ENCODE measurements at regions not wholly inside any gene's neighbourhood (a gene's known extent, or its start where the extent isn't known, plus 50 kb on each side); places are given as distances from the start of the nearest gene placed in this dataset.

DNA sequence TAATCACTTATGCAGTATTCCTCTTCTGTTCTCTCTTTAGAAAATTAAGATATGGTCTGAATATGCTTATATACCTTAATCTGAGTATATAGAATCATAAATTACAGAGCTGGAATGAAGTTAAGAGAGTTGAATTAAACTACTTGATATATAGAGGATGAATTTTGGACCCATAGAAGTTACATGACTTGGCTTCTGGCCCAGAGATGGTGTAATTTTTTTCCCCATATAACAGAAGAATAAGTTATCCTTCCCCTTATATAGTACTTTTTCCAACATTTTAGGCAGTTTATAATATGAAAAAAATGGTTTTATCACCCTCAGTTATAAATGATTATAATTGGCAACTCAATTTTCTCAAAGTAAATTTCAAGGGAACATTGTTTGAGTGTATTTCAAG is 616.3 kb downstream of the TBC1D4 start:
- intact Hi-C loops (cut with micrococcal nuclease): no loop called here
- Mint-ChIP-seq H3K36me3 (no peaks in the 10 kb centered on the region), H3K4me1 (ENCODE audit: low read depth) (no peaks in the 10 kb centered on the region), H3K27ac (no peak overlapping the region), H3K27me3 (no peaks in the 10 kb centered on the region), H3K9me3 (peaks cover 8% of the 10 kb centered on the region), H3K4me3 (no peak overlapping the region)
- CTCF ChIA-PET: no interaction called here
- POLR2A ChIA-PET: no interaction called here
- DNase-seq: no peak

GRCh38 chr13:74860789-74861188 is 621.2 kb downstream of the TBC1D4 start:
- POLR2A ChIA-PET: no interaction called here

GRCh38 chr13:74850893-74851292 is 631.1 kb downstream of the TBC1D4 start:
- Mint-ChIP-seq H3K36me3 (no peaks in the 10 kb centered on the region), H3K4me1 (ENCODE audit: low read depth) (no peaks in the 10 kb centered on the region), H3K9me3 (peaks cover 7% of the 10 kb centered on the region), H3K27me3 (peaks cover 6% of the 10 kb centered on the region), H3K4me3 (no peak overlapping the region), H3K27ac (no peak overlapping the region)
- ChIA-PET CTCF (no interaction called here), POLR2A (no interaction called here)
- DNase-seq: no peak
- intact Hi-C loops (cut with micrococcal nuclease): no loop called here

More at GRCh38 chr13:74860789-74861188, 621.2 kb downstream of the TBC1D4 start:
- H3K27me3 Mint-ChIP-seq: peaks cover 9% of the 10 kb centered on the region
- no peak overlapping the region for H3K4me3 Mint-ChIP-seq
- intact Hi-C loops (cut with micrococcal nuclease): no loop called here
- CTCF ChIA-PET: no interaction called here
- no peak for DNase-seq
- H3K9me3 Mint-ChIP-seq: peaks cover 8% of the 10 kb centered on the region
- H3K36me3 Mint-ChIP-seq: peaks cover 3% of the 10 kb centered on the region
- H3K4me1 Mint-ChIP-seq (ENCODE audit: low read depth): no peaks in the 10 kb centered on the region
- H3K27ac Mint-ChIP-seq: no peak overlapping the region

DNA sequence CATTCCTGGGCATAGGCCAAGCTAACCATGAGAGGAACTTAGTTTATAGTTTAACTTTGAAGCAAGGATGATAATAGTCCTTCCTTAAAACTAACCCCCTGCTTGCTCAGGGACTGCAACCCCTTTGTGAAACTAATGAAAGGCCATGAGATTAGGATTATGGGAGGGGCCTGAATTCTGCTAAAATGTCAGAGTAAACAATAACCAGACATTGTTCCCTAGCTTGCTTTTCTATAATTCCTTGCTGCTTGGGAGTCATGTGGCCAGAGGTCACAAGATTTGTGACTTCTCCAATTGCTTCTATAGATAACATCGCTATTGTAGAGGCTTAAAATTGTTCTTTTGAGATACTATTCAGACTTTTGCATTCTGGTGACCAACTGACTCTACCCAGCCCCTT is 634.0 kb downstream of the TBC1D4 start:
- Mint-ChIP-seq H3K9me3 (no peaks in the 10 kb centered on the region), H3K4me3 (no peak overlapping the region), H3K4me1 (ENCODE audit: low read depth) (no peaks in the 10 kb centered on the region), H3K36me3 (no peaks in the 10 kb centered on the region), H3K27me3 (peaks cover 4% of the 10 kb centered on the region), H3K27ac (no peak overlapping the region)
- intact Hi-C loops (cut with micrococcal nuclease): no loop called here
- CTCF ChIA-PET: no interaction called here
- POLR2A ChIA-PET: no interaction called here
- DNase-seq: no peak

DNA sequence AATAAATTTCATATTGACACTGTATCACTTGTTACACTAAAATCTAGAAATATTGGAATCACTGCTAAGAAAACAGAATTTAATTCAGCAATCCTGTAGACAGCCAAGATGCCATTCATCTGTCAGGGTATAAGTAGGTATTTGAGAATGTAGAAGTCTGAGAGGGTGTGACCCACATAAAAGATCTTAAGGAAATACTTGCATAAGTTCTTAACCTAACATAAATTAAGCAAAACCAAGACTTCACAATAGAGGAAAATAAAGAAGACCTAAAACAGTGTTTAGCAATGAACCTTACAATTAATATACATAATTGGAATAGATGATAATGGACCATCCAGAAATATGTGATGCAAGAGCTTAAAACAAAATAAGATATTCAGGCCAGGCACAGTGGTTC is 636.2 kb downstream of the TBC1D4 start:
- POLR2A ChIA-PET: no interaction called here
- Mint-ChIP-seq H3K9me3 (no peaks in the 10 kb centered on the region), H3K36me3 (no peaks in the 10 kb centered on the region), H3K27ac (no peak overlapping the region), H3K27me3 (peaks cover 4% of the 10 kb centered on the region), H3K4me3 (no peak overlapping the region), H3K4me1 (ENCODE audit: low read depth) (no peaks in the 10 kb centered on the region)
- DNase-seq: no peak
- intact Hi-C loops (cut with micrococcal nuclease): no loop called here
- CTCF ChIA-PET: no interaction called here

GRCh38 chr13:74841651-74842050 is 640.3 kb downstream of the TBC1D4 start:
- intact Hi-C loops (cut with micrococcal nuclease): no loop called here
- POLR2A ChIA-PET: no interaction called here
- Mint-ChIP-seq H3K4me1 (ENCODE audit: low read depth) (no peaks in the 10 kb centered on the region), H3K27ac (no peak overlapping the region), H3K27me3 (peaks cover 3% of the 10 kb centered on the region), H3K36me3 (no peaks in the 10 kb centered on the region), H3K4me3 (no peak overlapping the region), H3K9me3 (no peaks in the 10 kb centered on the region)
- CTCF ChIA-PET: no interaction called here
- no peak for DNase-seq

- CTCF ChIA-PET: no interaction called here
- POLR2A ChIA-PET: no interaction called here
Measured at GRCh38 chr13:74841123-74841522, 640.8 kb downstream of the TBC1D4 start.

DNA sequence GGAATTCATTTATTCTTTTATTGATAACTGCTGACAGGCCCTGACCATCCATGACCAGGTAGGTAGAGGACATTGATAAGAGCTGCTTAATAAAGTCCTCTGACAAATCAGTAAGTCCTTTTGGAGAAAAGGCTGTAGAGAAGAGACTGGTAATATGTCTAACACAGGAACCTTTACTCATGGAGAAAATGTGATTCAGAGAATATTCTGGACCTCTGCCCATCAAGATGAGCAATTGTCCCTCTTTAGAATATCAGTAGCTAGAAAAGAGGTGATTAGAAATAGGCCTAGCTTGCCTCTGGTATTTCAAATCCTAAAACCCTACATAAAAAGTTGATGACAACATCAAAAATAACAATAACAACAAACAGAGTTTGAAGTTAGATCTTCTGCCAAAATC is 642.3 kb downstream of the TBC1D4 start:
- Mint-ChIP-seq H3K4me1 (ENCODE audit: low read depth) (no peaks in the 10 kb centered on the region), H3K9me3 (no peaks in the 10 kb centered on the region), H3K27ac (no peak overlapping the region), H3K36me3 (no peaks in the 10 kb centered on the region), H3K4me3 (no peak overlapping the region), H3K27me3 (peaks cover 3% of the 10 kb centered on the region)
- CTCF ChIA-PET: no interaction called here
- DNase-seq: no peak
- POLR2A ChIA-PET: no interaction called here
- intact Hi-C loops (cut with micrococcal nuclease): no loop called here

More at GRCh38 chr13:74841123-74841522, 640.8 kb downstream of the TBC1D4 start:
- no peaks in the 10 kb centered on the region for H3K36me3 Mint-ChIP-seq
- DNase-seq: no peak
- no peak overlapping the region for H3K27ac Mint-ChIP-seq
- H3K4me3 Mint-ChIP-seq: no peak overlapping the region
- H3K9me3 Mint-ChIP-seq: no peaks in the 10 kb centered on the region
- peaks cover 3% of the 10 kb centered on the region for H3K27me3 Mint-ChIP-seq
- H3K4me1 Mint-ChIP-seq (ENCODE audit: low read depth): no peaks in the 10 kb centered on the region
- intact Hi-C loops (cut with micrococcal nuclease): no loop called here

DNA sequence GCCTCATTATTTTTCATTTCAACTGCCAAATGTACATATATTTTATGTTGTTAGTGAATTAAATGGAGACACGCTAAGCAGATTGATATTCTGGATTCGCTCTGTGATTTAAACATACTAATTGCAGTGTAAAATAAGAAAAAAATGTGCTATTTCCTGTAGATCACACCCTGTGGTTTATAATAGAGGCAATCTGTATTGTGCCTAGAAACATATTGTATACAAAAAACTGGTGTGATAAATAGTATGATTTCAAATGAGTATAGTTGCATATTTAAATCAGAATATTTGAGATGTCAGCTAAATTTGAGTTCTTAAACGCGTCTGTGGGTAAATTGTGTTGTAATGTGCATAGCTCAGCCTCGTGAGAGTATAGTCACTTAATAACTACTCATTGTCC is 643.9 kb downstream of the TBC1D4 start:
- POLR2A ChIA-PET: no interaction called here
- H3K9me3 Mint-ChIP-seq: no peaks in the 10 kb centered on the region
- H3K36me3 Mint-ChIP-seq: no peaks in the 10 kb centered on the region
- DNase-seq: no peak
- no peak overlapping the region for H3K27ac Mint-ChIP-seq
- intact Hi-C loops (cut with micrococcal nuclease): no loop called here
- peaks cover 3% of the 10 kb centered on the region for H3K27me3 Mint-ChIP-seq
- H3K4me1 Mint-ChIP-seq (ENCODE audit: low read depth): no peaks in the 10 kb centered on the region
- CTCF ChIA-PET: interaction anchor here (0.6 kb wide), 1 partner anchor 16 kb away, joined by 3 read pairs; no protein-coding TSS in a partner anchor
- no peak overlapping the region for H3K4me3 Mint-ChIP-seq

GRCh38 chr13:74836628-74837027 is 645.3 kb downstream of the TBC1D4 start:
- POLR2A ChIA-PET: no interaction called here
- Mint-ChIP-seq H3K36me3 (no peaks in the 10 kb centered on the region), H3K4me1 (ENCODE audit: low read depth) (no peaks in the 10 kb centered on the region), H3K9me3 (no peaks in the 10 kb centered on the region), H3K4me3 (no peak overlapping the region), H3K27ac (no peak overlapping the region), H3K27me3 (no peaks in the 10 kb centered on the region)
- no peak for DNase-seq
- intact Hi-C loops (cut with micrococcal nuclease): no loop called here
- CTCF ChIA-PET: no interaction called here

GRCh38 chr13:74835579-74835978 is 646.4 kb downstream of the TBC1D4 start:
- CTCF ChIA-PET: no interaction called here
- no peak overlapping the region for H3K27ac Mint-ChIP-seq
- POLR2A ChIA-PET: no interaction called here

GRCh38 chr13:74825938-74826246 is 656.1 kb downstream of the TBC1D4 start:
- Mint-ChIP-seq H3K4me1 (ENCODE audit: low read depth) (no peaks in the 10 kb centered on the region), H3K4me3 (no peak overlapping the region), H3K36me3 (no peaks in the 10 kb centered on the region), H3K9me3 (no peaks in the 10 kb centered on the region), H3K27ac (no peak overlapping the region), H3K27me3 (no peaks in the 10 kb centered on the region)
- intact Hi-C loops (cut with micrococcal nuclease): no loop called here
- CTCF ChIA-PET: no interaction called here
- DNase-seq: no peak
- POLR2A ChIA-PET: no interaction called here

More at GRCh38 chr13:74835579-74835978, 646.4 kb downstream of the TBC1D4 start:
- intact Hi-C loops (cut with micrococcal nuclease): no loop called here
- DNase-seq: no peak
- H3K4me3 Mint-ChIP-seq: no peak overlapping the region
- no peaks in the 10 kb centered on the region for H3K4me1 Mint-ChIP-seq (ENCODE audit: low read depth)
- no peaks in the 10 kb centered on the region for H3K36me3 Mint-ChIP-seq
- no peaks in the 10 kb centered on the region for H3K9me3 Mint-ChIP-seq
- no peaks in the 10 kb centered on the region for H3K27me3 Mint-ChIP-seq

GRCh38 chr13:74825152-74825937 is 656.6 kb downstream of the TBC1D4 start:
- H3K27me3 Mint-ChIP-seq: no peaks in the 10 kb centered on the region
- no peak overlapping the region for H3K27ac Mint-ChIP-seq
- no peaks in the 10 kb centered on the region for H3K4me1 Mint-ChIP-seq (ENCODE audit: low read depth)
- H3K36me3 Mint-ChIP-seq: no peaks in the 10 kb centered on the region
- ChIA-PET CTCF (no interaction called here), POLR2A (no interaction called here)
- no peak overlapping the region for H3K4me3 Mint-ChIP-seq
- DNase-seq: no peak
- intact Hi-C loops (cut with micrococcal nuclease): no loop called here
- H3K9me3 Mint-ChIP-seq: no peaks in the 10 kb centered on the region
